Activated CD8-positive, alpha-beta memory T cell treated with anti-CD3 and anti-CD28 coated beads for 36 hours (primary cell): ENCODE measurements at regions not wholly inside any gene's neighbourhood (a gene's known extent, or its start where the extent isn't known, plus 50 kb on each side); places are given as distances from the start of the nearest gene placed in this dataset.
"Not testable (repeated sequence)": the region's sequence is repeated elsewhere in the genome, so short reads cannot be mapped to it uniquely, and the experiment has no call there.

ENCODE experiments used
- CTCF ChIA-PET: fragments of 350-600 bp; sonication (Branson Sonifier 250); formaldehyde crosslinking; loops from one replicate; lab custom pipeline; 2021; ENCODE audit warnings: antibody characterized with exemption; lab: Charles Lee
- POLR2A ChIA-PET: fragments of 350-600 bp; sonication (Branson Sonifier 250); formaldehyde crosslinking; loops from one replicate; lab custom pipeline; 2021; ENCODE audit warnings: antibody characterized with exemption; lab: Charles Lee

- POLR2A ChIA-PET, result no interaction called here
These were observed 1272.8 kb downstream of the SUCLG1 start for GRCh38 chr2:83186105-83186760.

GRCh38 chr2:83180862-83181530, 1278.1 kb downstream of the SUCLG1 start:
- POLR2A ChIA-PET, CTCF ChIA-PET: not testable (repeated sequence)

More at GRCh38 chr2:83186105-83186760, 1272.8 kb downstream of the SUCLG1 start:
- CTCF ChIA-PET, result no interaction called here

- POLR2A ChIA-PET, result no interaction called here
- CTCF ChIA-PET, result no interaction called here
These were observed 1282.5 kb downstream of the SUCLG1 start for GRCh38 chr2:83176539-83176938.

- ChIA-PET POLR2A (no interaction called here), CTCF (no interaction called here)
These were observed 1286.2 kb downstream of the SUCLG1 start for GRCh38 chr2:83172841-83173240.

GRCh38 chr2:83168377-83168776, 1290.7 kb downstream of the SUCLG1 start:
- POLR2A ChIA-PET, result no interaction called here
- CTCF ChIA-PET, result no interaction called here

GRCh38 chr2:83162421-83162820, 1296.7 kb downstream of the SUCLG1 start:
- ChIA-PET CTCF (no interaction called here), POLR2A (no interaction called here)

- ChIA-PET POLR2A (no interaction called here), CTCF (no interaction called here)
These were observed 1298.5 kb downstream of the SUCLG1 start for GRCh38 chr2:83160571-83160970.

- ChIA-PET CTCF (no interaction called here), POLR2A (no interaction called here)
These were observed 1303.3 kb downstream of the SUCLG1 start for GRCh38 chr2:83155826-83156225.

- ChIA-PET CTCF (no interaction called here), POLR2A (no interaction called here)
These were observed 1315.1 kb downstream of the SUCLG1 start for GRCh38 chr2:83143946-83144345.

- POLR2A ChIA-PET, result no interaction called here
- CTCF ChIA-PET, result no interaction called here
These were observed 1316.1 kb downstream of the SUCLG1 start for GRCh38 chr2:83142934-83143333.

GRCh38 chr2:83115606-83116005, 1343.5 kb downstream of the SUCLG1 start:
- ChIA-PET POLR2A (no interaction called here), CTCF (no interaction called here)

- ChIA-PET CTCF (no interaction called here), POLR2A (no interaction called here)
These were observed 1343.9 kb downstream of the SUCLG1 start for GRCh38 chr2:83115155-83115554.

GRCh38 chr2:83113953-83114352, 1345.1 kb downstream of the SUCLG1 start:
- CTCF ChIA-PET, result no interaction called here
- POLR2A ChIA-PET, result no interaction called here

GRCh38 chr2:83112858-83113257, 1346.2 kb downstream of the SUCLG1 start:
- ChIA-PET POLR2A (no interaction called here), CTCF (no interaction called here)

- ChIA-PET POLR2A (no interaction called here), CTCF (no interaction called here)
These were observed 1349.8 kb downstream of the SUCLG1 start for GRCh38 chr2:83109284-83109683.

GRCh38 chr2:83106853-83107252, 1352.2 kb downstream of the SUCLG1 start:
- CTCF ChIA-PET, result no interaction called here
- POLR2A ChIA-PET, result no interaction called here

GRCh38 chr2:83104202-83104601, 1354.9 kb downstream of the SUCLG1 start:
- ChIA-PET CTCF (no interaction called here), POLR2A (no interaction called here)

- ChIA-PET CTCF (no interaction called here), POLR2A (no interaction called here)
These were observed 1355.5 kb downstream of the SUCLG1 start for GRCh38 chr2:83103613-83104012.

- POLR2A ChIA-PET, CTCF ChIA-PET: not testable (repeated sequence)
These were observed 1370.0 kb downstream of the SUCLG1 start for GRCh38 chr2:83089051-83089450.

GRCh38 chr2:83085869-83086268, 1373.2 kb downstream of the SUCLG1 start:
- CTCF ChIA-PET, result no interaction called here
- POLR2A ChIA-PET, result no interaction called here
